IMR-90 (cell line): ENCODE measurements at regions not wholly inside any gene's neighbourhood (a gene's known extent, or its start where the extent isn't known, plus 50 kb on each side); places are given as distances from the start of the nearest gene placed in this dataset.

ENCODE experiments used
- ATAC-seq: fragments of 200-7000 bp; cut with Tn5 transposase; 2 replicates; pipeline ENCODE4 v1.9.1; 2020; ENCODE audit warnings: low read depth, mild to moderate bottlenecking, moderate library complexity
- BruUV-seq: library from RNA; stranded (reverse); fragments of 400-500 nt; replicated peaks from 2 replicates; lab custom pipeline; 2021; lab: Mats Ljungman, UMichigan
- CTCF ChIA-PET: fragments of 300-600 bp; formaldehyde crosslinking; extraction: SDS; loops from one replicate; lab custom pipeline; 2021; ENCODE audit warnings: antibody characterized with exemption; lab: Yijun Ruan, JAX
- POLR2A ChIA-PET: fragments of 300-600 bp; sonication (Branson Sonifier 250); formaldehyde crosslinking; loops from one replicate; lab custom pipeline; 2022; ENCODE audit warnings: antibody characterized with exemption; ENCODE audit not compliant: unreplicated experiment; lab: Charles Lee
- DNase-seq: peaks from one replicate; pipeline ENCODE4 v3.0.0; 2013
- H2AFZ ChIP-seq: replicated peaks from 2 replicates; pipeline ENCODE3; 2013; ENCODE audit warnings: low read length, mild to moderate bottlenecking; ENCODE audit not compliant: poor library complexity
- H2AK5ac ChIP-seq: 2 replicates; pipeline ENCODE4 v1.6.1; 2013; ENCODE audit warnings: low read depth, low read length, inconsistent platforms
- H2AK9ac ChIP-seq: replicated peaks from 2 replicates; pipeline ENCODE3; 2013; ENCODE audit warnings: mild to moderate bottlenecking, low read depth, low read length, moderate library complexity; ENCODE audit not compliant: poor library complexity
- H2BK120ac ChIP-seq: 2 replicates; pipeline ENCODE4 v1.6.1; 2013; ENCODE audit warnings: low read depth, low read length, inconsistent platforms
- H2BK15ac ChIP-seq: 3 replicates; pipeline ENCODE4 v1.6.1; 2013; ENCODE audit warnings: low read depth, low read length, inconsistent platforms
- H2BK20ac ChIP-seq: 2 replicates; pipeline ENCODE4 v1.6.1; 2013; ENCODE audit warnings: low read depth, mild to moderate bottlenecking, inconsistent platforms, low read length, moderate library complexity
- H2BK5ac ChIP-seq: 2 replicates; pipeline ENCODE4 v1.6.1; 2013; ENCODE audit warnings: mild to moderate bottlenecking, low read depth, low read length, inconsistent platforms; ENCODE audit not compliant: poor library complexity, severe bottlenecking
- H3K14ac ChIP-seq: replicated peaks from 2 replicates; pipeline ENCODE4 v1.6.1; 2013; ENCODE audit warnings: low read depth, low read length, inconsistent platforms
- H3K18ac ChIP-seq: 2 replicates; pipeline ENCODE4 v1.6.1; 2013; ENCODE audit warnings: low read depth, low read length, control low read depth
- H3K23ac ChIP-seq: 2 replicates; pipeline ENCODE4 v1.6.1; 2013; ENCODE audit warnings: low read depth, low read length, inconsistent platforms
- H3K27ac ChIP-seq: 2 replicates; pipeline ENCODE4 v1.5.1; 2013; ENCODE audit warnings: mild to moderate bottlenecking, control low read depth, low read length; ENCODE audit not compliant: insufficient read depth
- H3K27me3 ChIP-seq: 2 replicates; pipeline ENCODE4 v1.6.1; 2013; ENCODE audit warnings: low read length; ENCODE audit not compliant: control insufficient read depth, insufficient read depth
- H3K36me3 ChIP-seq: 2 replicates; pipeline ENCODE4 v1.6.1; 2013; ENCODE audit warnings: low read length, mixed read lengths; ENCODE audit not compliant: control insufficient read depth, insufficient read depth
- H3K4ac ChIP-seq: 2 replicates; pipeline ENCODE4 v1.6.1; 2013; ENCODE audit warnings: low read depth, low read length, inconsistent platforms
- H3K4me1 ChIP-seq: 2 replicates; pipeline ENCODE4 v1.6.1; 2013; ENCODE audit warnings: low read length, mixed read lengths; ENCODE audit not compliant: control insufficient read depth, insufficient read depth
- H3K4me2 ChIP-seq: 2 replicates; pipeline ENCODE4 v1.6.1; 2013; ENCODE audit warnings: low read depth, mild to moderate bottlenecking, control low read depth, low read length, moderate library complexity
- H3K4me3 ChIP-seq: 2 replicates; pipeline ENCODE4 v1.5.1; 2013; ENCODE audit warnings: low read depth, mild to moderate bottlenecking, control low read depth, low read length, moderate library complexity; ENCODE audit not compliant: insufficient read depth
- H3K56ac ChIP-seq: 2 replicates; pipeline ENCODE4 v1.6.1; 2013; ENCODE audit warnings: low read length, inconsistent platforms; ENCODE audit not compliant: insufficient read depth; ENCODE audit errors: extremely low read depth
- H3K79me1 ChIP-seq, 2 experiments: 2 replicates each; pipeline ENCODE4 v1.6.1; 2013; ENCODE audit warnings: low read length in 2 of 2, inconsistent platforms in 1 of 2, low read depth in 1 of 2
- H3K9ac ChIP-seq: 2 replicates; pipeline ENCODE4 v1.6.1; 2013; ENCODE audit warnings: low read depth, low read length, control low read depth
- H3K9me1 ChIP-seq: 2 replicates; pipeline ENCODE4 v1.6.1; 2013; ENCODE audit warnings: low read length, inconsistent platforms; ENCODE audit not compliant: insufficient read depth
- H3K9me3 ChIP-seq: 2 replicates; pipeline ENCODE4 v1.6.1; 2013; ENCODE audit warnings: low read length; ENCODE audit not compliant: control insufficient read depth, insufficient read depth
- H4K20me1 ChIP-seq: 2 replicates; pipeline ENCODE4 v1.6.1; 2013; ENCODE audit warnings: low read length, inconsistent platforms; ENCODE audit not compliant: insufficient read depth
- H4K5ac ChIP-seq: 2 replicates; pipeline ENCODE4 v1.6.1; 2013; ENCODE audit warnings: mild to moderate bottlenecking, low read depth, low read length, control low read depth
- H4K8ac ChIP-seq, 2 experiments: 2 replicates each; pipeline ENCODE4 v1.6.1; 2013; ENCODE audit warnings: low read depth in 2 of 2, low read length in 2 of 2, control low read depth in 1 of 2, inconsistent platforms in 1 of 2
- H4K91ac ChIP-seq: 2 replicates; pipeline ENCODE4 v1.6.1; 2013; ENCODE audit warnings: low read depth, low read length, inconsistent platforms; ENCODE audit not compliant: insufficient read depth
- FOS ChIP-seq: fragments of 150-350 bp; IDR thresholded peaks from 2 replicates; pipeline ENCODE4 v1.6.1; 2016; ENCODE audit warnings: low read depth, low read length
- MAZ ChIP-seq: IDR thresholded peaks from 2 replicates; pipeline ENCODE4 v1.6.1; 2012; ENCODE audit warnings: low read depth, mild to moderate bottlenecking, low read length, improper control_type of control experiment, moderate library complexity, borderline replicate concordance
- MXI1 ChIP-seq: IDR thresholded peaks from 2 replicates; pipeline ENCODE4 v1.6.1; 2012; ENCODE audit warnings: low read depth, mild to moderate bottlenecking, low read length, moderate library complexity, borderline replicate concordance
- RAD21 ChIP-seq: IDR thresholded peaks from 2 replicates; pipeline ENCODE4 v1.6.1; 2012; ENCODE audit warnings: low read length, improper control_type of control experiment
- RFX5 ChIP-seq: IDR thresholded peaks from 2 replicates; pipeline ENCODE4 v1.8.0; 2012; ENCODE audit warnings: low read depth, mild to moderate bottlenecking, low read length, moderate library complexity
- WGBS, 2 experiments: methylation state at CpG; one replicate each; pipeline versions ENCODE4 v1.1.5 to v1.1.7; 2013; ENCODE audit warnings: missing lambda C conversion rate in 2 of 2; ENCODE audit not compliant: insufficient read length in 1 of 2; ENCODE audit errors: extremely low coverage in 2 of 2; 5-methylcytosine and 5-hydroxymethylcytosine counted together
- dilution Hi-C: fragments of 300-500 bp; cut with HindIII; formaldehyde crosslinking; loops from one replicate; pipeline ENCODE4 v1.14.3; 2018; ENCODE audit warnings: low sequenced_read_pairs; ENCODE audit not compliant: unreplicated experiment
- in situ Hi-C: fragments of 300-500 bp; cut with MboI; formaldehyde crosslinking; loops from 3 replicates; pipeline ENCODE4 v1.14.3; 2019; ENCODE audit warnings: low sequenced_read_pairs, inconsistent platforms, mixed read lengths
- intact Hi-C: fragments of 100-400 bp; cut with micrococcal nuclease; formaldehyde crosslinking; loops from 2 replicates; pipeline ENCODE4 v1.10.0; 2022
- TF ChIP-seq, protein P1 (sequence below): fragments of 150-350 bp; IDR thresholded peaks from 2 replicates; pipeline ENCODE4 v1.6.1; 2016; ENCODE audit warnings: low read depth, mild to moderate bottlenecking, low read length, moderate library complexity, borderline replicate concordance
- TF ChIP-seq, protein P2 (sequence below): fragments of 150-350 bp; IDR thresholded peaks from 2 replicates; pipeline ENCODE4 v1.6.1; 2017; ENCODE audit warnings: mild to moderate bottlenecking, antibody characterized with exemption, low read length, low read depth

GRCh38 chr4:24002330-24002966, 112.6 kb upstream of the PPARGC1A start:
- no peak overlapping the region for H3K4me2 ChIP-seq
- H3K18ac ChIP-seq, result no peak overlapping the region
- H2AFZ ChIP-seq, result no peak overlapping the region
- POLR2A ChIA-PET, result no interaction called here
- CTCF ChIA-PET, result no interaction called here
- H2AK9ac ChIP-seq, result no peak overlapping the region
- no peaks in the 10 kb centered on the region for H3K9me1 ChIP-seq
- H3K4me1 ChIP-seq, result peaks cover 1% of the 10 kb centered on the region; the same call in 1 of the 2 replicates
- H3K9me3 ChIP-seq, result no peaks in the 10 kb centered on the region
- intact Hi-C loops (no loop called here), dilution Hi-C loops (no loop called here), in situ Hi-C loops (no loop called here)
- no peak overlapping the region for H2BK15ac ChIP-seq
- H2BK5ac ChIP-seq, result peak overlapping the region; percentile 49
- no peak for ATAC-seq
- BruUV-seq, result no TSS peak
- no peak overlapping the region for H4K91ac ChIP-seq
- H3K14ac ChIP-seq, result no peak overlapping the region
- no peak overlapping the region for H3K4ac ChIP-seq
- no peak overlapping the region for H3K56ac ChIP-seq
- no peaks in the 10 kb centered on the region for H4K20me1 ChIP-seq
- no peak overlapping the region for H4K8ac ChIP-seq
- WGBS, 2 experiments, result 80% methylated on average over 1 of the region's 7 CpGs; no CpG with 5 or more reads in 1 of the 2 experiments
- no peak overlapping the region for H2BK20ac ChIP-seq
- H3K27me3 ChIP-seq, result no peaks in the 10 kb centered on the region; the same call in 1 of the 2 replicates
- H3K27ac ChIP-seq, result no peak overlapping the region
- no peak overlapping the region for H4K5ac ChIP-seq
- no peaks in the 10 kb centered on the region for H3K36me3 ChIP-seq
- no peak overlapping the region for H3K4me3 ChIP-seq
- no peak overlapping the region for H3K23ac ChIP-seq
- H3K9ac ChIP-seq, result no peak overlapping the region
- peak overlapping the region; percentile 31; the same call in 1 of the 2 replicates for H2AK5ac ChIP-seq
- no peaks in the 10 kb centered on the region for H3K79me1 ChIP-seq
- TF ChIP-seq FOS (no peak), MAZ (no peak), RAD21 (no peak), MXI1 (no peak), RFX5 (no peak)
- TF ChIP-seq, protein P1, sequence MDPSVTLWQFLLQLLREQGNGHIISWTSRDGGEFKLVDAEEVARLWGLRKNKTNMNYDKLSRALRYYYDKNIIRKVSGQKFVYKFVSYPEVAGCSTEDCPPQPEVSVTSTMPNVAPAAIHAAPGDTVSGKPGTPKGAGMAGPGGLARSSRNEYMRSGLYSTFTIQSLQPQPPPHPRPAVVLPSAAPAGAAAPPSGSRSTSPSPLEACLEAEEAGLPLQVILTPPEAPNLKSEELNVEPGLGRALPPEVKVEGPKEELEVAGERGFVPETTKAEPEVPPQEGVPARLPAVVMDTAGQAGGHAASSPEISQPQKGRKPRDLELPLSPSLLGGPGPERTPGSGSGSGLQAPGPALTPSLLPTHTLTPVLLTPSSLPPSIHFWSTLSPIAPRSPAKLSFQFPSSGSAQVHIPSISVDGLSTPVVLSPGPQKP, result no peak
- TF ChIP-seq, protein P2, sequence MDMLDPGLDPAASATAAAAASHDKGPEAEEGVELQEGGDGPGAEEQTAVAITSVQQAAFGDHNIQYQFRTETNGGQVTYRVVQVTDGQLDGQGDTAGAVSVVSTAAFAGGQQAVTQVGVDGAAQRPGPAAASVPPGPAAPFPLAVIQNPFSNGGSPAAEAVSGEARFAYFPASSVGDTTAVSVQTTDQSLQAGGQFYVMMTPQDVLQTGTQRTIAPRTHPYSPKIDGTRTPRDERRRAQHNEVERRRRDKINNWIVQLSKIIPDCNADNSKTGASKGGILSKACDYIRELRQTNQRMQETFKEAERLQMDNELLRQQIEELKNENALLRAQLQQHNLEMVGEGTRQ, result no peak
- peak overlapping the region; percentile 24; the same call in 1 of the 2 replicates for H2BK120ac ChIP-seq
- no peak for DNase-seq
